HG02763 (cell line): ENCODE measurements at regions not wholly inside any gene's neighbourhood (a gene's known extent, or its start where the extent isn't known, plus 50 kb on each side); places are given as distances from the start of the nearest gene placed in this dataset.
"Not testable (repeated sequence)": the region's sequence is repeated elsewhere in the genome, so short reads cannot be mapped to it uniquely, and the experiment has no call there.

Source experiments
- ATAC-seq: cut with Tn5 transposase; IDR thresholded peaks from one replicate; pipeline ENCODE4 v1.9.1; 2021; ENCODE audit warnings: mild to moderate bottlenecking, moderate library complexity; ENCODE audit not compliant: unreplicated experiment

DNA sequence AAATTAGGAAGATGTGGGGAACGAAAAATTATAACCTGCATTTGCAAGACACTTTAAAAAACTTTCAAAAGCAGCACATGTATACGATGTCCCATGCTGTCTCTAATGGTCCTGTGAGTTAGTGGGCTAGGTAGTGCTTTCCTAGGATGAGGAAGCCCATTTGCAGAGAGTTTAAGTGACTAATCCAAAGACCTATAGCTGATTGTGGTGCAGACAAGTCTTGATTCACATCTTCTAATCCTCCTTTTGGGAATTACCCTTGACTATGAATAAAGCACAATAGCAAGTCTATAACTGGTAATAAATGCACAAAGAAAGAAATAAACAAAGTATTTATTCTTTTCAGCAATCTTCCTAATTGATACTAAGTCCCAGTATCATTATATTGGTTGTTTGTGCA, 234.6 kb upstream of the FANCL start:
- no peak for ATAC-seq

DNA sequence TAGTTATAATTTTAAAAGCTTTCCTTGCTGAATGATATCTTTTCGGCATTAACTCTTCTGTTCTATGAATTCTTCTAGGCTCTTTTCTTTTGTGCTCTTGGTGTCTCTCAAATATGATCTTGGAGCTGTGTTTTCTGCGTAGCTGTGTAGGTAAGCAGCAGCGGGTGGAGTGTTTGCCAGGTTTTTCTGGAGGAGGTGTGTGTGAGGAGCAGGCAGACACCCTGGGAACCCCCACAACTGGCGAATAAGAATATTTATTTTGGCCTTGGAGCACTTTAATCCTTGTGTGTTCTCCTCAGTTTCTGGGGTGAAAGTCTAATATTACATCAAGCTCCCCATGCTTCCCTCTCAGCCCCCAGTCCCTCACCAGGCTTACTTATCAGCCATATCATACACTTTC, 232.0 kb upstream of the FANCL start:
- ATAC-seq = no peak

DNA sequence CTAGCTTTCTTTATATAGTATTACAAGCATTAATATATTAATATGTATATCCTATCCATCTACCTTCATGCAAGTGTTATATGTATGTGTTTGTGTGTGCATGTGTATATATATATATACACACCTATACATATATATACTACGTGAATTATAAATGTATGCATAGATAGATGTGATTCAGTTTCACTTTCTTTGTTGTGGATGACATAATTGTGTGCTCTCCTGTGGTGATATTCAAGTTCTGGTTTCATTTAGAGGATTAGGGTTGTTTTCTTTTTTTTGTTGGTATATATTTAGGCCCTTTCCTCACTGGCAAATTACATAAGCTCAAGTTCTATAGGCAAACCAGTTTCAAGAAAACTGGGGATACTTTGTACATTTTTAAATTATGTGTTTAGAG, 225.7 kb upstream of the FANCL start:
- peak; percentile 54 for ATAC-seq

DNA sequence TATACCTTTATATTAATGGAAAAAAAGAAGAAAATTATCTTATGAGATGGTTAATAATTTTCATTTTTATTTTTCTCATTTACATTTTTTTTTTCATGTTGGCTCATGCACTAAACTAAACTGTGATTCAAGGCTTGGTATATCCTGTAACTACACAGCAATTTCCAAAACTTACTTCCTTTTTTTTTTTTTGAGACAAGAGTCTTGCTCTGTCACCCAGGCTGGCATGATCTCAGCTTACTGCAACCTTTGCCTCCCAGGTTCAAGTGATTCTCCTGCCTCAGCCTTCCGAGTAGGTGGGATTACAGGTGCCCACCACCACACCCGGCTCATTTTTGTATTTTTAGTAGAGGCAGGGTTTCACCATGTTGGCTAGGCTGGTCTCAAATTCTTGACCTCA, 224.9 kb upstream of the FANCL start:
- ATAC-seq = not testable (repeated sequence)

DNA sequence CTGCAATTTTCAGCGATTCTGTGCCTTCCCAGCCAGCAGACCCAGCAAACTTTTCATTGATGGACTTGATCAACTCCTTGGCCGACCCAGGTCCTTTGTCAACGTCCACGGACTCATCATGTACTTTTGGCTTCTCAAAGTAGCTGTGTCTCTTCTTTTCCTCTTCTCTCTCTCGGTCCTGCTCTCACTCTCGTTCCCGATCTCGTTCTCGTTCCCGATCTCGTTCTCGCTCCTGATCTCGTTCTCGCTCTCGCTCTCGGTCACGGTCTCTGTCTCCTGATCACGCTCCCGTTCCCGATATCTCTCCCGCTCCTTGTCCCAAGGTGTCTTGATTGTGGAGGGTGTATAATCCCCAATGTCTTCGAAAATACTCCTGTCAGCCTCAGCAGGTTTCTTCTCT, 219.5 kb upstream of the FANCL start:
- no peak for ATAC-seq

DNA sequence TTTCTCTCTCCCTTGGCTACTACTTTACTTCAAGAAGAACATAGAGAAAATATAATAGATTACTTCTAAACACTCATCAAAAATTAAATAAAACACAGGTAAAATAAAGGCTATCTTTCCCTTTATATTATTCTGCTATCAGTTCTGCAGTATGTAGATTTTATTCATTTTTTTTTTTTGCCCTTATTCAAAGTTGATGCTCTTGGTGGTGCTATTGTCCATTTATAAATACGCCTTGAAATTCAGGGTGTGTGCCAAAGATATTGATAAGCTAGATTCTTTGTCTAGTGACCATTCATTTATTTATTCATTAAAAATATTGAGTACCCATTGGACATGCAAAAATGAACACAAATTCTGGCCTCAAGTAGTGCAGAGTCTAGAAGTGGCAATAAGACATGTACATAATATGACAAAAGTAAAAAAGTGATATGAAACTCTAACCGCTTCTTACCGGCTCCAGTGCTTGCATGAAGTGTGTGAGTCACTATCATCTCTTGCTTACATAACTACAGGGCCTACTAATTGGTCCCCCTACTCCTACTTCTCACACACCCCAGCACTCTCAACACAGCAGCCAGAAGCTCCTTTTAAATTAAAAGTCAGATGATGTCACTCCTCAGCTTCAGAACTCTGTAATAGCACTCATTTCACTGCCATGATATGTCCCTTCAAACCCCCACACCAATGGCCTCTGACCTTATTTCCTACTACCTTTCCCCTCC, 208.3 kb upstream of the FANCL start:
- ATAC-seq = peak; percentile 76

DNA sequence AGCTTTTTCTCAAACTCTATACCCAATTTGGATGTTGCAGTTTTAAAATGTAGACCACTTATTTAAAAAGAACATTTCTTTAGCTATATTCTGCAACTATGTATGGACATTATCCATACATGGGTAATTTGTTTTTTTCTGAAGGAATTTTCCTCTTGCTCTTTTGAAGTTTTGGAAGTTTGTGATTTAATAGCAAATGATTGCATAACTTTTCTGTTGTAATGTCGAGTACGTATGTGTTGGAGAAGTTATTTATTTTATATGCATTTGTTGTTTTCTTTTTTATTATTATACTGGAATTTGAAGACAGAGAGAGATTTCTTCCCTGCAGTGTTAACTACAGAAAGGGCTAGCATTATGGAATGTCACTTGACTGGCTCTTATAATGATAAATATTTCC, 207.7 kb upstream of the FANCL start:
- no peak for ATAC-seq

DNA sequence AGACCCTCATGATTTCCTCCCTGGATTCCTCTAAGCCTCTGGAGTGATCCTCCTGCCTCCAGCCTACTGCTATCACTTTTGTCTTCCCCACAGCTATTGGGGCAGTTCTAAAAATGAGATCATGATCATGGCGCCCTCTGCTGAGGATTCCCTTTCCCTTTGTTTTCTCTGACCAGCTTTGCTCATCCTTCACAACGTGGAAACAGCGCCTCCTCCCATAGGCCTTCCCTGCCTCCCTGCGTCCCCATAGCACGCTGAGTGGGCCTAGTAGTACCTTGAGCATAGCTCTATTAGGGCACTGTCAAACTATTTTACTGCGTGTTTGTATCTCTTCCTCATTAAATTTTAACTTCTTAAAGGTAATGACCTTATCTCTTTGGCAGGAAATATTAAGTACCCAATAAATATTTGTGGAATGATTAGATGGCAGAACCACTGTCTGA, 207.0 kb upstream of the FANCL start:
- peak; percentile 68 for ATAC-seq

DNA sequence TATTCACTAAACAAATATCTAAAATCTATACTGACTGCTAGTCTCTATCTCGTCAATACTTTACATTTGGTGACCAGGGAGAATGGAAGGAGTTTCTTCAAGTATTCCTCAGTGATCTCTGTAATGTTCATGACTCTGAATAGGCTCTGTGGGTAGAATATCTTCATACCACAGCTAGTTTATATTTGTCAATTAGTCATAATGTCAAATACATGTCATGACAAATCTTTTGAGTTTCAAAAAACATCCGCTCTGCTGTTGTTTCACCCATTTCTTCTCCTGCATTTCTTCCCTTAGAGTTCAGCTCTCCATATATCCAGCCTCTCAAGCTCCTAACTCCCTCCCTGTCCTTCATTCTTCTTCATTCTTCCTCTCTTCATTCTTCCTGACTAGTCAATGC, 206.5 kb upstream of the FANCL start:
- ATAC-seq = no peak

DNA sequence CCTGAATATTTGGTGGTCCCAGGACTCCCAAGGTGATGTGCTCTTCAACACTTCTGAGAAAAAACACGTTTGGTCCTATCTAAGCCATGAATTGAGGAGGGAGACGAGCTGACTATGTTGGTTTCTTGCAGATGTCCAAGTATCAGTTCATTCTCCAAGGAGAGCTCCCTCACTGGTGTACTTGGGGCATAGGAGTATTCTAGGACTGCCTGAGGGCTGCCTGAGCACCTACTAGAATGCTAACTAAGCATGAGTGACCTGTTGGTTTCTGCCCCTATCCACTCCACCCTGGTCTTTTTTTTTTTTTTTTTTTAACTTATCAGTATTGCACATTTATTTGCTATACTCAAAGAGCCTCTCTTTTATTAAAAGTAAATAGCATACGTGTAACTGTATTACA, 200.5 kb upstream of the FANCL start:
- no peak for ATAC-seq

DNA sequence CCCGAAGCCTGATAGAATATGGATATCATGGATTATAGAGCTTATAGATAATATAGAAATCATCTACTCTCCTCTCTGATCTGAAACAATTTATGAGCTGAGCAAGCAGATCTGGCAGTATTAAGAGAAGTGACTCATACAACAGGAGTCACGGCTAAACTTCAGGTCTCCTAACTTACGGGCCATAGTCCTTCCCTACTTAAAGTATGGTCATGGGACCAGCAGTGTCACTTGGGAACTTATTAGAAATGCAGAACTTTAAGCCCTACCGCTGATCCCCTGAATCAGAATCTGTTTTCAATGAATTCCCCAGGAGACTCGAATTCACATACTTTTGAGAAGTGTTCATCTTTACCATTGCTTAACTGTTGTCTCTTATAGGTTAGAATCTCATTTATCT, 195.7 kb upstream of the FANCL start:
- no peak for ATAC-seq

DNA sequence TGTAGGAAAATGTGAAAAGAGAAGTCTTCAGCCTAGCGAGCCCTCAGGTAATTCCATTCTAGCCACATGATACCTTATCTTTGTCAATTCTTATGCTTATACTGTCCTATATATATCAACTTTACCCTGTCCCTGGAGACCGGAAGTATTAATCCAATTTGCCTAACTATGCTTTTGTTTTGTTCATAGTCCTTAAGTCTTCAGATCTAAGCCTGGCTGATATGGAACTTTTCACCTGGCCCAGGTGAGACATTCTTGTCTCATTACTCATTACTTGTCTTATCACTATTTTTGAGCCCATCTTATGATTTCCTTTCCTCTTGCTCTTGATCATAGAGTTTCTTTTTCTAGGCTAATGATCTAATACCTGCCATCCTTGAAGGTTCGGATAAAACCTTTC, 194.1 kb upstream of the FANCL start:
- ATAC-seq = no peak

DNA sequence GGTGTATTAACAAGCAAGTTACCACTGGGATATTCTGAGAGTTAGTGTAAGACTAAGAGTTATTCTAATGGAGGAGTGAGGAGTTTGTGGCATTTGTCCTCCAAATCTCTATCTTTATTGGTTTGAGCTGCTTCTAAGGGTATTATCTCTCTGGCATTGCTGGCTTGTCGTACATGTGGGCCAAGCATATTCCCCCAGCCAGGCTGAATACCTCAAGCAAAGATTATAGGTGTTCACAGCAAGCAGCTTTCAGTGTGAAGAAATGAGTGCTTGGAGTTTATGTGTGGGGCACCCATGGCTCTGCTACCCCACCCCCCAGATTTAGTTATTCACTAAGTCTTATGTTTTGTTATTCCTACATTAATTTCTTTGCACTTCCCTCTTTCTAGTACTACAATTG, 193.6 kb upstream of the FANCL start:
- ATAC-seq = no peak

DNA sequence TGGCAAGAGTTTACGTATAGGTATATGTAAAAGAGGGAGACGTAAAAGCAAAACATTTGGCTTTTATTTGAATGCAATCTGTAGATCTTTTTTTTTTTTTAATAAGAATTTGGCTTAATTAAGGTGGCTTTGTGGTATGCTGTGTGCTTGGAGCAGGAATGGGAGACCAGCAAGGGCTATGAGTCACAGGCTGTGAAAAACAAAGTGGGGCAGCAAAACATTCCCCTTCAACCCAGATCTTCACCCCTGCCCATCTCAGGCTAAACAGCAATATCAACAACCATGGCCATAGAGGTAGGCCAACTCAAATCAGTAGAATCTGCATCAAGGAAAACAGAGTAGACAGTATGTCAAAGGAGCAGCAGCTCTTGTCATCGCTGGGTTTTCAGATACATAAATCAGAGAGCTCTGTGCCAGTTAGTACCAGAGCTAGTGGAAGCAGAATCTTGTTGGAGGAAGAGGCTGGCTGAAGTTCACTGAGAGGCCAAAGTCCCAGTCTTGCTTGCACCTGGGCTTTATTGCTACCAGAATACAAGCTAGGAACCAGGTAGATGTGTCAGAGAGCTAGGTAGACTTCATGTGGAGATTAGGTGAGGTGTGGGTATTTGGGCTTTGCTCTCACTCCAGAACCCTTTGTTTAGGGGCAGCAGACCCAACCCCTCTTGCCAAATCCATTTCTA, 191.5 kb upstream of the FANCL start:
- no peak for ATAC-seq

DNA sequence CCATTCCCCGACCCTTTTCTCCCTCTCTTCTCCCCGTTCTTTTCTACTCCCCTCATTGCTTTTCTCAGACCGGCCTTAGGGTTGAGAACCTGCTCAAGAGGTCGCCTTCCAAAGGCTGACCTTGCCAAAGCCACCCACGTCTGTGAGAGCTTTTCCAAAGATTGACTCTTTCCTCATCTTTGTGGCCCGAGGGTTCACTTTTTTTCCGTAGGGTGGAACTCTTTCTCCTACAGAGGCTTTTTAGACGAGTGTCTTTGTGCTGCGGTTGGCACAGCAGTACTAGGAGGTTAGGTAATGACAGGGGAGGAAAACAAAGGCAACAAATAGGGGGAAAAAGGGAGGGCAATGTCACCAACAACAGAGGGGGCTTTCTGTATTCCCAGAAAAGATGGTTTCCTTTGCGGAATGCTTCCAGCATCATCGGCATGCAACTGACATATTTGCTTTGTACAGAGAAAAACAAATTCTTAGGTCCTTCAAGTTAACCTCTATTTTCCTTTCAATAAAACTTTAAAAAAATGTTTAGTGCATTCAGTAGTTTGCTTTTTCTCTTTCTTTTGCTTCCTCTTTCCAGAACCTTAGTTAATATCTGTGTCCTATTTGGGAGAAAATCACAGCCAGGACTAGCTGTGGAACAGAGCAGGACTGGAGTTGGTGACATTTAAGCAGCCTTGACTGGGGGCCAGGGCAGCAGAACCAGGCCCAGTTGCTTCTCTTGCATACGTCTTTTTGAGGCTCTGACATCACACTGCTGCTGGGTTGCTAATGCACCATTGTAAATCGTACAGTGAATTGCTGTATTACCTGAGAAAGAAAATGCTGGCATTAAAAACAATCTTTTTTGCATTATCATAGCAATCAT, 188.1 kb upstream of the FANCL start:
- no peak for ATAC-seq

DNA sequence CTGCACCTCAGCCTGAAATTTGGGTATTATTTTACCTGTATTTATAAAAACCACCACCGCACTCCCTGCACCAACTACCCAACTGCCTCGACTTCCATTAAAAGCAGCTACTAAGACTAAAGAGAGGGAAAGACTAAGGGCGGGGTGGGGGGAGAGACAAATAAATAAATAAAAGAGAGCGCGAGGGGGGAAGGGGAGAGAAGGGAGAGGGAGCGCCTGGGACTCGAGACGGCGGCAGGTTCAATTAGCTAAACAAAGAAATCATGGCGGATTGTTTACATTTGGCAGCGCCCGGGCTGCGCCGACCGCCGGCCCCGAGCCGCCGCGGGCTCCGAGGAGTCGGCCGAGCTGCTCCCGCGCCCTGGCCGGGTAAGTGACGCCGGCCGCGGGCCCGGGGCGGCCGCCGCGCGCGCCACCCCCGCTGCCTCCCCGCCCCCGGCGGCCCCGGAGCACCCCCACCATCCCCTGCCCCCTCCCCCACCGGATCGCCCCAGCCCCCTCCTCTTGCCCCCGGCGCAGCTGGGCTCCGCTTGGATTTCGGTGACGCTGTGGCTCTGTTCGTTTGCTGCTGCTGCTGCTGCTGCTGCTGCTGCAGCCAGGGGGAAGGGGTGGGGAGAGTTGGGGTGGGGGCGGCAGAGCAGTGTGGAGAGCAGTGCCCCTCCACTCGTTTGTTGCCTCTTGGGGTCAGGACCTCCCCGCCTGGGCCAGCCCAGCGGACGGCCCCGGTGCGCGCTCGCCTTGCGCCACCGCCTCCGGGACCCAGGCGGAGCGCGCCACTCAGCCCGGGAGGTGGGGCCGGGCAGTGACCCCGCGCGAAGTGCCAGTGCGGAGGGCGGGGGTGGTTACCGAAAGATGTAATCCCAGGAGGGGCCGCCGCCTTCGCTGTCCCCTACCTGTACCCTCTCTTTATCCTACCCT, 187.2 kb upstream of the FANCL start:
- ATAC-seq = no peak

DNA sequence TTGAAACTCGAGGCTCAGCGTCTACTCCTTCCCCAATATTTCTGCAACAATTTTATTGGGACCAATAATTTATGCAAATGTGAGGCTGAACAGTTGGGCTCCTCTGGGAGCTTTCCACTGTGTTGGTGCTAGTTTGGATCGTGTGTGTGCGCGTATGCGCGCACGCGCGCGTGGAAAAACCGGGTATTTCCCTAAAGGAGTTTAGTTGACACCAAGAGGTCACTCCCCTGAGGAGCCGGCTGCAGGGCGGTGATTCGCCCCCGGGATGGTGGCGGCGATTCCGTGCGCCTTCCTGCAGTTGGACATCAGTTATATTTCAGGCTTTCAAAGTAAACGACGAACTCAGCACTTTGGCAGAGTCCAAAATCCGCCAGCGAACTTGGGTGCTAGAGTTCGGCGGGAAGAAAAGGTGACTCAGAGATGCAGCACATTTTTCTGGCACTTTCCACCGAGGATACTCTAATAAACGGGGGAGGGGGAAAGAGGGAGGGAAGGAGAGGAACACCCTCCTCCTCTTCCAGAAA, 186.5 kb upstream of the FANCL start:
- no peak for ATAC-seq

DNA sequence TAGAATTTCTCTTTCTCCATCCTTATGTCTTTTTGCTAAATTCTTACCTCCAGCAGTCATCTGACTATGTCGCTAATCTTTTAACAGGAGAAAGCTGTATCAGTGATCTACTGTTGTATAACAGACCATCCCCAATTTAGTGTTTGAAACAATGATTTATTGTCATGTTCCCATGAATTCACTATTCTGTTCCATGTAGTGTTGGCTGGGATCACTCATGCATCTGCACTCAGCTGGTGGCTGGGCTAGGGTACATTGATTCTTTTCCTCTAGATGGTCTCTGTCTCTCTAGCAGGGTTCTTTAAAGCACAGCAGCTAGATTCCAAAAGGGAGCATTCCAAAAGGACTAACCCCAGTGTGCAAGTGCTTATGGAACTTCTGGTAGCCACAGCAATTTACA, 184.2 kb upstream of the FANCL start:
- no peak for ATAC-seq

DNA sequence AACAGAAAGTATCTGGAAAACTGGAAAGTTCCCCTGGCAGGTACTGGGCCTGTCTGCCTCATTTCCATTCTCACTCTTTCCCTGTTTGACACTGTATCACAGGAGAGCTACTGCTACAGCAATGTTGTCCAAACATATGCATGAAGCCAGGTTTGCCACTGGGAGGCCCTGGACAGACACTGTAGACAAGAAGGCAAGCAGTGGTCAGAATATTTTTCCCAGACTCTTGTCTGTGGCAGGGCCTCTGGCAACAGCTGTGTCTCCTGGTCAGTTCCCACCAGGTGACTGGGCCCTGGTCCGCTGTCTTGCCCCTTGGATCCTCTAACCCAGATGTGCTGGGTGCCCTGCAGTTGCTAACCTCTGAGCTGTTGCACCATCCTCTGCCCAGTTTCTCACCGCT, 178.9 kb upstream of the FANCL start:
- no peak for ATAC-seq

DNA sequence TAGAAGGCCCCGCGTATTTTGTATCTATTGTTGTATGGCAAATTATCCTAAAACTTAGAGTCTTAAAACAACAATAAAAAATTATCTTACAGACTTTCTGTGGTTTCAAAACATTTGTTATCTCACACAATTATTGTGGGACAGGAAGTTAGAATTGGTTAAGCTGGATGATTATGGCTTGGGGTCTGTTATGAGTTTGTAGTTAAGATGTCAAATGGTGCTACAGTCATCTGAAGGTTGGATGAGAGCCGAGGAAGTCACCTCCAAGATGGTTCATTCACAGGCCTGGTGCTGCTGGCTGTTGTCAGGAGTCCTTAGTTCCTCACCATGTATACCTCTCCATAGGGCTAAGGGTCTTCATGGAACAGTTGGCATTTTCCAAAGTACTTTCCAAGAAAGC, 175.6 kb upstream of the FANCL start:
- no peak for ATAC-seq

DNA sequence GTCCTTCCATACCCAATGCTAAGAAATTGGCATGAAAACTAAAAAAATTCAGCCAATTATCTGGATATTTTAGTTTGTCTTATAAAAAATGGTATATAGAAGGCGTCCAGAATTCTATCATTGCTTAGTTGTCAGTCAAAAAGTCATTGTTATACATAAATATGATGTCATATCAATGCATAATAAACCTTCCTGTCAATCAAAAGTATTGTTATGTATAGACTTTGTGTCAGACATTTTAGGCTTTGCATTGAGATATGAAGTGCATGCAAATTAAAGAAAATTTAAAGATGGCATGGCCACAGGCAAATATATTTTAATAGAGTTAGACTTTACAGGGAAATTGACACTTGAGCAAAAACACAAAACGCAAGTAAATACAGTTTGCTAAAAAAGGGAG, 173.4 kb upstream of the FANCL start:
- no peak for ATAC-seq
